Esophagus mucosa (tissue), 1 donor: ENCODE measurements at regions not wholly inside any gene's neighbourhood (a gene's known extent, or its start where the extent isn't known, plus 50 kb on each side); places are given as distances from the start of the nearest gene placed in this dataset.
A peak's percentile ranks its signal among the peaks of the same experiment; 100 is the strongest.

Experiments
- ATAC-seq: fragments of 200-7000 bp; cut with Tn5 transposase; one replicate; pipeline ENCODE4 v1.9.1; 2020
- donor health status: DM: yes; HTN: yes; CAD: no.

DNA sequence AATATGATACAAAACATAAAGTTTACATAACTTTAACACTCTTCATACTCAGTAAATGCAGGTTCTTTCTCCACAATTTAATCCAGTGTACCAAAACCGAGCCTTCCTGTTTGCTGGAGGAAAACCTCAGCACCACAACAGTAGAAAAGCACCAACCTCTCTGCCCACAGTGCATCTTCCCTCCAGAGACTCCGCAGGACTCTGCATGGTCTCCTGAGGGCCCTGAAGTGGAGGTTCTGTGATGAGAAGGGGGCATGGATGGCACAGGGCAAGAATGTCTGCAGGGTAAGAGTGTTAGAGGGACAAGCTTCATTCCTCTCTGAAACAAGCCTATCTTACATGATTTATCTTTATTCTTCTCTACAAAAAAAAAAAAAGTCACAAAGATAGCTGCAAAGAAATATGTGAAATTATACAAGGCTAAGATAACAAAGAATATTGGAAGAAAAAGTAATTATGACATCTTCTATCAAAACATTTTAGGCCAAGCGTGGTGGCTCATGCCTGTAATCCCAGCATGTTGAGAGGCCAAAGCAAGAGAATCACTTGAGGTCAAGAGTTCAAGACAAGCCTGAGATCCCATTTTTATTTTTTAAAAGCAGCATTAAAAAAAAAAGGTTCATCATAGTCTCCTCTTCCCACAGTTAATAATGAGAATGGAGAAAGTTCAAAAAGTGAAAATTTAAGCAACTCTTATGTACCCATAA is 102.0 kb downstream of the VPREB1 start:
- ATAC-seq, result no peak

- peak; percentile 38 for ATAC-seq
These were observed 103.7 kb downstream of the VPREB1 start for GRCh38 chr22:22348127-22348814.

GRCh38 chr22:22348815-22349454 is 104.3 kb downstream of the VPREB1 start:
- no peak for ATAC-seq

GRCh38 chr22:22349455-22349836 is 104.9 kb downstream of the VPREB1 start:
- ATAC-seq, result no peak

DNA sequence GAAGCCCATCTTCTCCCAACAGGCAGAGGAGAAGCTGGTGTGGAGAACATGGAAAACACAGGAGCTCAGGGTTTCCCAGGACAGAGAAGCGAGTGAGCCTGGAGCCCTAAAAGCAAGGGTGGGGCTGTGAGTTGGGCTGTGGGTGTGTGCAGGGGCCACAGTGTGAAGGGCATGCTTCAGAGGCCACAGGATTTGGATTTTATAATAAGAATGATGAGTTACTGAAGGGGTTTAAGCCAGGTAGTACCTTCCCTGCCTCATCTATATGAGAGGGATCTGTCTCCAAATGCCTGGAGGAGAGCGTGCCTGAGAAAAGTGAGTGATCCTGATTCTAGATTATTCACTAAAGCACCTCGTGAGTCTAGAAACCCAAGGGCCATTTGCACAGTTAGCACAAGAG is 106.8 kb downstream of the VPREB1 start:
- no peak for ATAC-seq

- no peak for ATAC-seq
These were observed 107.9 kb downstream of the VPREB1 start for GRCh38 chr22:22352371-22352999.

DNA sequence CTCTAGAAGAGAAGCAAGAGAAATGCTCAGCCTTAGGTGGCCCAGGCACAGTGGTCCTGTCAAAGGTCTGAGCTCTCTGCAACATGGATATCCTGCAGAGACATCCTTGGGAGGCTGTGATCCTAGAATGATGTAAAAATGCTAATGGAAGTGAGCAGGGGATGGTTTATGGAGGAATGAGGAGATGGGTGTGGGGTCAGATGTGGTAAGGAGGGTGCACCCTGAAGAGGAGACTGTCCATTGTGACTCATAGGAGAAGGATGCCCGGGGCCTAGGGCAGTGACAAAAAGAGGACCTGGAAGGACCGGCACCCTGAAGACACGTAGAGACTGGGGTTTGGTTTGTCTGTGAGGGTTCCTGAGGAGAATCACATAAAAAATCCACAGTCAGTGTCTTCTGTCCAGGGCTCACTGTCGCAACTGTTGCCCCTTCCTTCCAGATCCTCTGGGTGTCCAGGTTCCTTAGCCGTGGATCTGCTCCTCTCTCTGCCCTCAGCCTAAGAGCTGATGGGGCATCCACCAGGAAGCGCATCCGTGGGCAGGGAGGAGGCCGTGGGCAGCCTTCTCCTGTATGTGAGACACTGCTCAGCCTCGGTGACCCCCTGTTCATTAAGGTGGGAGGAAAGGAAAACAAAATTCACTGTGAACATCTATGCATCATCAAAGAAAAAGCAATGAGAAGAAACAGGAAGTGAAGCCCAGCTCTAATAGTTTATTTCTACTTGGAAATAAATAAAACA is 110.7 kb downstream of the VPREB1 start:
- ATAC-seq, result no peak

GRCh38 chr22:22357024-22357883 is 112.7 kb downstream of the VPREB1 start:
- ATAC-seq, result peak; percentile 92

- ATAC-seq, result no peak
These were observed 113.6 kb downstream of the VPREB1 start for GRCh38 chr22:22358152-22358551.

DNA sequence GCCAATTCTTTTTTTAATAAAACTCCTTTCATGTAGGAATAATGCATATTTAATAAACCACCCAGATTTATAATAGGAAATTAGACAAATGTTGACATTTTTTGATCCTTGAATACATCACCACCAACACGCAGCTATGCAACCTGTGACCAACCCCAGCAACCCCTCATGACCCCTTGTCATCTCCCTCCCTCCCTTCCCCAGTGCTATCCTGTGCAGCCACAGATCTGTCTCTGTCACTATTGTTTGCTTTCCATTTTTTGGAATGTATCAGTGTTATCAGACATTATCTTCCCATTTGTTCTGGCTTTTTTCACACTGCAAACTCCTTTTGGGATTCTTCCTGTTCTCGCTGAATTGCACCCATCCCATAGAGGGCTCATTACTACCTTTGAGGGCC is 114.1 kb downstream of the VPREB1 start:
- ATAC-seq, result no peak

DNA sequence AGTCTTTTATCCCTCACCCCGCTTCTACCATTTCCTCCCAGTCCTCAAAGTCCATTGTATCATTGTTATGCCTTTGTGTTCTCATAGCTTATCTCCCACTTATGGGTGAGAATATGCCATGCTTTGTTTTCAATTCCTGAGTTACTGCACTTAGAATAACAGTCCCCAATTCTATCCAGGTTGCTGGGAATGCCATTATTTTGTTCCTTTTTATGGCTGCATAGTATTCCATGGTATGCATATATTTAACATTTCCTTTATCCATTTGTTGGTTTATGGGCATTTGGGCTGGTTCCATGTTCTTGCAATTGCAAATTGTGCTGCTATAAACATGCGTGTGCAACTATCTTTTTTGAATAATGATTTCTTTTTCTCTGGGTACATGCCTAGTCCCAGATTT is 114.9 kb downstream of the VPREB1 start:
- ATAC-seq, result no peak

GRCh38 chr22:22360014-22360413 is 115.4 kb downstream of the VPREB1 start:
- ATAC-seq, result no peak

DNA sequence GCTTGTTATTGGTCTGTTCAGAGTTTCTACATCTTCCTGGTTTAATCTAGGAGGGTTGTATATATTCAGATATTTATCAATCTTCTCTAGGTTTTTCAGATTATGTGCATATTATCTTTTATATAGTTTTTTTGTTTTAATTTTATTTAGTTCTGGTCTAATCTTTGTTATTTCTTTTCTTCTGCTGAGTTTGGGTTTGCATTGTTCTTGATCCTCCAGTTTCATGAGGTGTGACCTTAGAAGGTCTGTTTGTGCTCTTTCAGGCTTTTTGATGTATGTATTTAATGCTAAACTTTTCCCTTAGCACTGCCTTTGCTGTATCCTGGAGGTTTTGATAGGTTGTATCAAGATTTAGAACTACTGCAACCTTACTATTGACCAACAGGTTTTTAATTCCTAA is 117.7 kb downstream of the VPREB1 start:
- ATAC-seq, result no peak

GRCh38 chr22:22362936-22363335 is 118.3 kb downstream of the VPREB1 start:
- ATAC-seq, result no peak

DNA sequence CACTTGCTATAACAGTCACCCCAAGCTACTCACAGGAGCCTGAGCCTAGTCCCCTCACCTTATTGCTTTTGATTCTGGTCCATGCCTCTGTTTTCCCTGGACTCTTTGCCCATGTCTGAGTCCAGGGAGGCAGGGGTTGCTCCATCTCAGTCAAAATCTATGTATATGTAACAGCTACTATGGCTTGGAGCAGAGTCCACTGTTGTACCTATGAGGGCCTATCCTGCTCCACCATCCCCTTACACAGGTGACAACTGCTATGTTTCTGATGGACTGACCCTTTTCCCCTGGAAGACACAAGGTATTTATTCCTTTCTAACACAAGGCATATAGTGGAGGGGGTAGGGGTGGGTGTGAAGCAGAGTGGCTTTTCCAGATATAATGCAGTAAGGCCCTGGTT is 119.6 kb downstream of the VPREB1 start:
- no peak for ATAC-seq

DNA sequence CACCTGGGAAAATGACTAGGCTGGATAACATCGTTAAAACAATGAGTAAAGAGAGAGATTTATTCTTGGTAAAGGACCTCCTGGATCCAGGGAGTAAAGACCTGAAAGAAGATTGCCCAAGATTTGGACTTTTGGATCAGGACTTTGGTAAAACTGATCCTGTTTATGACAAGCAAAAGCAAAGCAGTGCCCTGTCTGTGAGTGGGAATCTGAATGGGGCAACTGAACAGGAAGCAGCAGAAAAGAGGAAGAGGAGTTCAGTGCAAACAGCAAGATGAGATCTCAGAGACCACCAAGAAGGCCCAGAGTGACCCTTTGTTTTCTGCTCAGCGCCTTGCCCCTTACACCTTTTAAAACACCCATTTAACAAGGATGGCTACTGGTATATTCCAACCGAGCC is 122.0 kb downstream of the VPREB1 start:
- ATAC-seq, result no peak

DNA sequence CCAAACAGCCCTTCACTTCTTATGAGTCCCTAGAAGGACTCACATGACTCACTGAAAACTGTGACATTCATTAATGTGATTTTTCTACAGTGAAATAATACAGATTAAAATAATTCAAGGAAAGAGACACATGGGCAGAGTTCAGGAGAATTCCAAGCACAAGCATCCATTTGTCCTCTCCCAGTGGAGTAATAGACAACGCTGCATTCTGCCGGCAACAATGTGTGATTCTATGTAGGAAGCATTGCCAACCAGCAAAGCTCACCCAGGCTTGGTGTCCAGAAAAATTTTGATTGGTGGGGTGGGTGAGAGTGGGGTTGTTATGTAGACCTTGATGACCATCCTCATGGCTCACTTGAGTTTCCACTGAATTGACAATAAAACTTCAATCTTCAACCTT is 123.9 kb downstream of the VPREB1 start:
- ATAC-seq, result no peak

DNA sequence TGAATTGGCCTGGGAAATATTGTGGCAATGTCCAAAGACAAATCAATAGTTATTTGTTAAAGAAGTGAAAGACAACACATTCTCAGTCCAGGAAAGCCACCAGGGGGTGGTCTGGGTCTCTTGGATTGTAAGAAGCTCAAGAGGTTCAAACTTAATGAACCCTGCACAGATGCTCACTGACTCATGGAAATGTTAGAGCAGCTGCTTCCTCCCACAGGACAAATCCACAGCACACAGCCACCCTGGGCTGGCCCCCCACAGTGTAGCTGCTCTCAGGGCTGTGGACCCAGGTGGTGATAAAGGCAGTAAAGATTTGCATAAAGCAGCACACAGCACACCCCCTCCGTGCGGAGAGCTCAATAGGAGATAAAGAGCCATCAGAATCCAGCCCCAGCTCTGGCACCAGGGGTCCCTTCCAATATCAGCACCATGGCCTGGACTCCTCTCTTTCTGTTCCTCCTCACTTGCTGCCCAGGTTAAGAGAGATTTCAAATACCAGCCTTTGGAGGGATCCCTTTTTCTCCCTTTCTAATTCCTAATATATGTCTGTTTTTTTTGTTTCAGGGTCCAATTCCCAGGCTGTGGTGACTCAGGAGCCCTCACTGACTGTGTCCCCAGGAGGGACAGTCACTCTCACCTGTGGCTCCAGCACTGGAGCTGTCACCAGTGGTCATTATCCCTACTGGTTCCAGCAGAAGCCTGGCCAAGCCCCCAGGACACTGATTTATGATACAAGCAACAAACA is 124.8 kb downstream of the VPREB1 start:
- peak; percentile 76 for ATAC-seq

DNA sequence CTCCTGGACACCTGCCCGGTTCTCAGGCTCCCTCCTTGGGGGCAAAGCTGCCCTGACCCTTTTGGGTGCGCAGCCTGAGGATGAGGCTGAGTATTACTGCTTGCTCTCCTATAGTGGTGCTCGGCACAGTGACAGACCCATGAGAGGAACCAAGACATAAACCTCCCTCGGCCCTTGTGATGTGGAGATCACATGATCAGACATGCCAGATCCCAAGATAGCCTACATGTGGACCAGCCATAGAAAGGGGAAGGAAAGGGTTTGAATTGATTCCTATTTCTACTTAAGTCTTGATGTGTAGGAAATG is 125.3 kb downstream of the VPREB1 start:
- ATAC-seq, result no peak

DNA sequence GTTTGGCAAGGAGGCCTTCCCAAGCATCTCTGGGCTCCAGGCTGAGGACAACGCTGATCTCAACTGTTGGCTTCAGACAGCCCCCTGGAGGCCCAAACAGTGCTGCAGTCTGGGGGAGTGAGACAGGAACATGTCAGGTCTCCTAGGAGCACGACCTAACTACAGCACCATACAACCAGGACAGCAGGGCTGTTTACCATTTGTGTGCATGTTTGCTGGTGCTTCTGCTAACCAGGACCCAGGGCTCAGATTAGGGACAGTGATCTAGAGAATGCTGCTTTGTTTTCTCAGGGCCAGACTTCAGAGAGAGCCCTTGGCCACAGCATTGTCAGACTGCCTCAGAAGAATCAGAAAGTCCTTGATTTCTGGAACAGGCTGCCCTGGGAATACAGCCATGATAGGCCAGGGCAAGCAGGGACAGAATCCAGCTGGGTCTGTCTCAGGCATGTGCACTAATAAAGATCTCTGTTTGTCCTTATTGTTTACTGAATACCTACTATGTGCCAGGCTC is 126.5 kb downstream of the VPREB1 start:
- no peak for ATAC-seq

DNA sequence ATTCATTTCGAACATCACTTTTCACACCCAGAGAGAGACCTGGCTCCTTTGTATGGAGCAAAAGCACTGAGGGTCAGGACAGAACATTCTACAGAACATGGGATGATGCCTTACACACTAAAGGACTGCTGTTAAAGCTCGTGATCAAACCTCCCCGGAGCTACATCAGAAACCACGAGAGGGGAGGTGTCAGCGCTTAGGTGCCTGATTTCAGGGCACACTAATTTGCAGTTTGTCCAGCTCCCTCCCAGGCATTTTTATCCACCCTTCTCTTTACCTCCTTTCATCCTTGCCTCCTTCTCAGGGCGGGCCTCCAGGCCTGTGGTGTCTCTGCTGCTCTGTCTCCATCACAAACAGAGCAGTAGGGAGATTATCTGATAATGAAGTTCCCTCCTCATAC is 127.5 kb downstream of the VPREB1 start:
- ATAC-seq, result no peak
